Common myeloid progenitor, CD34-positive (primary cell): ENCODE measurements at regions not wholly inside any gene's neighbourhood (a gene's known extent, or its start where the extent isn't known, plus 50 kb on each side); places are given as distances from the start of the nearest gene placed in this dataset.

ENCODE experiments used
- CTCF ChIA-PET: fragments of 350-600 bp; sonication (Branson Sonifier 250); formaldehyde crosslinking; loops from one replicate; lab custom pipeline; 2021; ENCODE audit warnings: antibody characterized with exemption; lab: Charles Lee
- POLR2A ChIA-PET: fragments of 350-600 bp; sonication (Branson Sonifier 250); formaldehyde crosslinking; loops from one replicate; lab custom pipeline; 2021; ENCODE audit warnings: antibody characterized with exemption; lab: Charles Lee
- DNase-seq, 3 donors: peaks; one replicate each; pipeline versions ENCODE4 v3.0.0 to v3.0.0-alpha.2; 2013
- H3K27ac ChIP-seq, 2 experiments: 1 replicate in 1 of 2; 2 replicates in 1 of 2; pipeline ENCODE4 v1.7.0; 2013; ENCODE audit warnings: inconsistent platforms in 2 of 2, low read length in 2 of 2, mild to moderate bottlenecking in 2 of 2, low read depth in 1 of 2, moderate library complexity in 1 of 2; ENCODE audit not compliant: severe bottlenecking in 2 of 2, insufficient read depth in 1 of 2, poor library complexity in 1 of 2
- H3K27me3 ChIP-seq, 5 experiments: replicated peaks in 2 of 5; 1 replicate in 3 of 5; 2 replicates in 2 of 5; pipeline versions ENCODE4 v1.6.1 to v1.7.0; 2013; ENCODE audit warnings: low read length in 4 of 5, mild to moderate bottlenecking in 2 of 5, moderate library complexity in 2 of 5, inconsistent platforms in 1 of 5; ENCODE audit not compliant: insufficient read depth in 5 of 5, control insufficient read depth in 4 of 5
- H3K36me3 ChIP-seq, 4 experiments: 1 replicate in 2 of 4; 2 replicates in 2 of 4; pipeline versions ENCODE4 v1.6.1 to v1.7.0; 2013; ENCODE audit warnings: low read length in 3 of 4, control low read depth in 1 of 4, mild to moderate bottlenecking in 1 of 4; ENCODE audit not compliant: control insufficient read depth in 4 of 4, insufficient read depth in 4 of 4
- H3K4me1 ChIP-seq, 4 experiments: 1 replicate in 3 of 4; 2 replicates in 1 of 4; pipeline versions ENCODE4 v1.6.1 to v1.7.1; 2013; ENCODE audit warnings: low read length in 3 of 4, mild to moderate bottlenecking in 3 of 4, control low read depth in 1 of 4, inconsistent platforms in 1 of 4, moderate library complexity in 1 of 4; ENCODE audit not compliant: control insufficient read depth in 4 of 4, insufficient read depth in 4 of 4; ENCODE audit errors: control extremely low read depth in 1 of 4
- H3K4me3 ChIP-seq, 7 experiments: 1 replicate in 4 of 7; 2 replicates in 3 of 7; pipeline versions ENCODE4 v1.5.1 to v1.7.0; 2013; ENCODE audit warnings: mild to moderate bottlenecking in 7 of 7, low read length in 6 of 7, moderate library complexity in 6 of 7, inconsistent platforms in 2 of 7, low read depth in 2 of 7, control low read depth in 1 of 7; ENCODE audit not compliant: insufficient read depth in 4 of 7, control insufficient read depth in 1 of 7; ENCODE audit errors: extremely low read depth in 1 of 7
- H3K9me3 ChIP-seq, 5 experiments: 1 replicate in 4 of 5; 2 replicates in 1 of 5; pipeline versions ENCODE4 v1.6.1 to v1.7.1; 2013; ENCODE audit warnings: low read length in 4 of 5, mild to moderate bottlenecking in 2 of 5, inconsistent platforms in 1 of 5, low read depth in 1 of 5, moderate library complexity in 1 of 5; ENCODE audit not compliant: control insufficient read depth in 4 of 5, insufficient read depth in 2 of 5; ENCODE audit errors: control extremely low read depth in 1 of 5
- WGBS: methylation state at CpG from one replicate; pipeline ENCODE4 v1.1.5; 2013; ENCODE audit not compliant: insufficient coverage; 5-methylcytosine and 5-hydroxymethylcytosine counted together

DNA sequence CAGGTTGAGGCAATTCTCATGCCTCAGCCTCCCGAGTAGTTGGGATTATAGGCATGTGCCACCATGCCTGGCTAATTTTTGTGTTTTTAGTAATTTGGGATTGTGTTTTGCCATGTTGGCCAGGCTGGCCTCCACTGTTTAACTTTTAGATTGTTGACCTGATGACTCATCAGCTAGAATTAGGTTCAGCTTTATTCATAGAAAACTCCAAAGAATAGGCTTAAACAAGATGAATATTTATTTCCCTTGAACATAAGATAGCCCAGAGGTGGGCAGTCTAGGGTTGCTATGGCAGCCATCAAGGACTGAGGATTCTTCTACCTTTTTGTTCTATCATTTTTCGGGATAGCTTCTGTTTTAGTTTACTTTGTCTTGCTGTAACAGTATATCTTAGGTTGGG is 99.6 kb upstream of the SELENOK start:
- 100% methylated on average over 1 of the region's 2 CpGs for WGBS
- no peak overlapping the region for H3K27ac ChIP-seq
- H3K4me3 ChIP-seq = no peak overlapping the region
- POLR2A ChIA-PET = interaction anchor here (0.6 kb wide), 1 partner anchor 720 kb away, joined by 3 read pairs; no protein-coding TSS in a partner anchor
- CTCF ChIA-PET = no interaction called here
- no peaks in the 10 kb centered on the region for H3K4me1 ChIP-seq
- H3K9me3 ChIP-seq = no peaks in the 10 kb centered on the region
- peaks cover 0 to 2% (median 0%) of the 10 kb centered on the region in 5 experiments for H3K27me3 ChIP-seq
- H3K36me3 ChIP-seq = no peaks in the 10 kb centered on the region
- no peak for DNase-seq

DNA sequence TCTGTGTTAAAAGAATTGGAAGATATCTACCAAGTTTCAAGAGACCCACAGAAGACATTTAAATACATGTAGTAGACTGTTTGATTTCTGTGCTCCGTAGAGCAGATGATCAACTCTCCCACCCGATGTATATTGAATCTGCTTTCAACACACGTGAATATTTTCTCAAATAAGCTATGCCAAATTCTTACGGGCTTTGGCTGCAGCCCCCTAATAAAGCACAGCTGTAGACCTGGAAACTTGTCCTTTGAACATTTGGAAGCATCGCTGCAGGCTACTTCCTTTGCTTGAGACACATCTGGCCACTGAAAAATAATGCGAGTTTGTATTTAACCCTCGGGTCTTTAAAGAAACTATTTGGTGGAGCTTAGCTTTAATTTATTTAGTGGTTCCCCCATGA is 98.3 kb upstream of the SELENOK start:
- CTCF ChIA-PET = no interaction called here

DNA sequence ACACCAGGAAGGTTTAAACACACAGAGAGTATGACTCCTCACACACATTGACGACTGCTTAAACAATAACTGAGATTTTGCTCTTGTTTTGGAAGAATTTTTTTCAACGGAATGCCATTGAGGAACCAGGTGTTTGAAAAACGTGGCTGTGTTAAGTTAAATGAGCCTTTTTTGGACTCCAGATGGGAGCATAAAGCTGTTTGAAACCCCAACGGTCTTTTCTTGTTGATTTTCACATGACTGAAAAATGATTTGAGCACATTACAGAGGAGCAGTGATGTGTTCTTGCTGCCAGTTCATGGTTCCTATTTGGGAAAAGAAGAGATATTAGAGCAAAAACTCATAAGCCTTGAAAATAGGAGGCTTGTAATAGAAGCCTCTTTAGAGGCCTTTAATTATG is 97.8 kb upstream of the SELENOK start:
- Histone ChIP-seq H3K27me3 (peaks cover 0 to 2% (median 0%) of the 10 kb centered on the region in 5 experiments), H3K4me3 (no peak overlapping the region), H3K36me3 (no peaks in the 10 kb centered on the region), H3K9me3 (peaks cover 0 to under 1% (median 0%) of the 10 kb centered on the region in 5 experiments), H3K27ac (no peak overlapping the region), H3K4me1 (no peaks in the 10 kb centered on the region)
- ChIA-PET POLR2A (no interaction called here), CTCF (no interaction called here)
- 81% methylated on average over 4 of the region's 4 CpGs for WGBS
- DNase-seq = no peak

More for the DNA sequence above, 98.3 kb upstream of the SELENOK start:
- 97% methylated on average over 7 of the region's 7 CpGs for WGBS
- H3K4me1 ChIP-seq = no peaks in the 10 kb centered on the region
- no peaks in the 10 kb centered on the region for H3K9me3 ChIP-seq
- H3K4me3 ChIP-seq = no peak overlapping the region
- H3K36me3 ChIP-seq = no peaks in the 10 kb centered on the region
- POLR2A ChIA-PET = no interaction called here
- no peak for DNase-seq
- H3K27ac ChIP-seq = no peak overlapping the region
- peaks cover 0 to 2% (median 0%) of the 10 kb centered on the region in 5 experiments for H3K27me3 ChIP-seq

DNA sequence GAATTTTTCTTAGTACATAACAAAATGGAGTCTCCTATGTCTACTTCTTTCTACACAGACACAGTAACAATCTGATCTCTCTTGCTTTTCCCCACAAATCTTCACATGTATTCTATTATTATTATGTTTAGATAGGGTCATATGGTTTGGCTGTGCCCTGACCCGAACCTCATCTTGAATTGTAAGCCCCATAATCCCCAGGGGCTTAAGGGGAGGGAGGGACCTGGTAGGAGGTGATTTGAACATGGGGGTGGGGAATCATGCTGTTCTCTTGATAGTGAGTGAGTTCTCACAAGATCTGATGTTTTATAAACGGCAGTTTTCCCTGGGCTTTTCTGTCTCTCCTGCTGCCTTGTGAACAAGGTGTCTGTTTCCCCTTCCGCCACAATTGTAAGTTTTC is 86.7 kb upstream of the SELENOK start:
- Histone ChIP-seq H3K27me3 (no peaks in the 10 kb centered on the region), H3K27ac (no peak overlapping the region), H3K9me3 (peaks cover 0 to 29% (median 6%) of the 10 kb centered on the region in 5 experiments), H3K36me3 (no peaks in the 10 kb centered on the region), H3K4me1 (no peaks in the 10 kb centered on the region), H3K4me3 (no peak overlapping the region)
- CTCF ChIA-PET = no interaction called here
- WGBS = 80% methylated on average over 2 of the region's 3 CpGs
- POLR2A ChIA-PET = no interaction called here
- DNase-seq = no peak

DNA sequence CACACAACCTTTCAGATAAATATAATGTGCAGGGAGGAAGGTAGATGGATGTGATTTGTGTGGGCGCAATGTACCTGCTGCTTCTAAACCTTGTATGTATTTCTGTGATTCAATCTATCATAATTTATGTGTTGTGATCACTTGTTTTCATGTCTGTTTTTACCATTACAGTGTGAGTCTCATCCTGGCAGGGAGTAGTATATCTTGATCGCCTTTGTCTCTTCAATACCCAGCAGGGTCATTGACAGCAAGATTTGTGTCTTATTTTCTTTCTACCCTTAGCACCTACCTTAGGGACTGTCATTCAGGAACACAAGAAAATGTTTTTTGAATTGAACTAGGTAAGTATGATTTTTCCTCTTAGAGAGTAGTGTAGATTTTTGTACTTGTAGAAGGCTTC is 83.7 kb upstream of the SELENOK start:
- 100% methylated on average over 1 of the region's 2 CpGs for WGBS
- Histone ChIP-seq H3K9me3 (peaks cover 0 to 31% (median 4%) of the 10 kb centered on the region in 5 experiments), H3K27me3 (no peaks in the 10 kb centered on the region), H3K27ac (no peak overlapping the region), H3K4me3 (no peak overlapping the region), H3K4me1 (no peaks in the 10 kb centered on the region), H3K36me3 (no peaks in the 10 kb centered on the region)
- CTCF ChIA-PET = no interaction called here
- DNase-seq = no peak
- POLR2A ChIA-PET = no interaction called here

DNA sequence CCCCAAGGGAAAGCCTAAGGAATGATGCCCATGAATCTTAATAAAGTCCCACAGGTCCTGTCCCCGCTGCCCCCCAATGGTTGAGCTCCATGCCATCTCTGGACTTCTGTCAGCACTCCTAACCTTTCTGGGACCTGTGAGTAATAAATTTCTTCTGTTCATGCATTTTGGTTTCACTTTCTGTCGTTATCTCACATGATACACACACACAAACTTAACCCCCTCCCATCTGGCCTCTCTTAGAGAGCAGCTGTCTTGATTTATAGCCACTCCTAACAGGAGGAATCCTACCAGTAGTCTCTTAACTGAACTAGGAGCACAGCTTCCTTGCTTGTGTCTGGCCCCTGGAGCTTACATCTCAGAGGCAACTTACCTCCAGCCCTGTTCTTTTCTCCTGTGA is 82.7 kb upstream of the SELENOK start:
- Histone ChIP-seq H3K27ac (no peak overlapping the region), H3K9me3 (peaks cover 0 to 31% (median 4%) of the 10 kb centered on the region in 5 experiments), H3K27me3 (no peaks in the 10 kb centered on the region), H3K4me3 (no peak overlapping the region), H3K4me1 (no peaks in the 10 kb centered on the region), H3K36me3 (no peaks in the 10 kb centered on the region)
- POLR2A ChIA-PET = no interaction called here
- CTCF ChIA-PET = no interaction called here
- no peak for DNase-seq
- 61% methylated on average over 2 of the region's 2 CpGs for WGBS

DNA sequence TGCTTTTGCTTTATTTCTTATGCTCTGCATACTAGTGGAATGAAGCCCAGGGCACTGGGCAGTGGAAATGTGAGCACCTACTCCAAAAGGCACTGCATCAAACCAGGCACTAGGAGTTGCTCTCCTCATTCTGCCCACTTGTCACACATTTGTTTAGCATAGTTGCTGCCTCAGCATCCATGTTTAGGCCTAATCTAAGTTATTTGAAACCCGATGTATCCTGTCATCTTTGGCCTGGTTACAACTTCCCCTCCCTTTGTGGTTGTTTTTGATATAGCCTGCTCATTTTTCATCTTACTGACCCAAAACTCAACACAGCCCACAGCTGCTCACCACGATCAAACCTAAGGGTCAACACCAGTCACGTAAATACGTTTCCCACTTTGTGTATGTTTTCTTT is 82.2 kb upstream of the SELENOK start:
- Histone ChIP-seq H3K9me3 (peaks cover 0 to 31% (median 4%) of the 10 kb centered on the region in 5 experiments), H3K4me1 (no peaks in the 10 kb centered on the region), H3K27me3 (no peaks in the 10 kb centered on the region), H3K36me3 (no peaks in the 10 kb centered on the region), H3K4me3 (no peak overlapping the region), H3K27ac (no peak overlapping the region)
- ChIA-PET POLR2A (no interaction called here), CTCF (no interaction called here)
- DNase-seq = no peak
- 96% methylated on average over 4 of the region's 4 CpGs for WGBS
